Nephron (organoid): ENCODE measurements at regions not wholly inside any gene's neighbourhood (a gene's known extent, or its start where the extent isn't known, plus 50 kb on each side); places are given as distances from the start of the nearest gene placed in this dataset.
A peak's percentile ranks its signal among the peaks of the same experiment; 100 is the strongest.

Experiments used
- H3K27ac Mint-ChIP-seq, 3 experiments: 2 replicates each; pipeline ENCODE4 v1.8.0; 2020; ENCODE audit warnings: mixed read lengths in 3 of 3, mild to moderate bottlenecking in 2 of 3, moderate library complexity in 1 of 3
- H3K27me3 Mint-ChIP-seq: 2 replicates; pipeline ENCODE4 v1.8.0; 2021; ENCODE audit warnings: low read depth, mild to moderate bottlenecking, moderate library complexity, mixed read lengths
- H3K36me3 Mint-ChIP-seq: 2 replicates; pipeline ENCODE4 v1.8.0; 2020; ENCODE audit warnings: low read depth, mixed read lengths
- H3K4me1 Mint-ChIP-seq: 2 replicates; pipeline ENCODE4 v1.8.0; 2020; ENCODE audit warnings: mixed read lengths
- H3K4me3 Mint-ChIP-seq, 3 experiments: 2 replicates each; pipeline ENCODE4 v1.8.0; 2020; ENCODE audit warnings: mild to moderate bottlenecking in 3 of 3, mixed read lengths in 3 of 3, moderate library complexity in 2 of 3
- H3K9me3 Mint-ChIP-seq: 2 replicates; pipeline ENCODE4 v1.8.0; 2020; ENCODE audit warnings: mixed read lengths
- TF ChIP-seq, protein P1 (sequence below), 3 experiments: fragments of 200-600 bp; sonication (generic); IDR thresholded peaks; one replicate each; pipeline ENCODE4 v1.5.0; 2021; ENCODE audit warnings: antibody characterized with exemption in 3 of 3; ENCODE audit not compliant: unreplicated experiment in 3 of 3

DNA sequence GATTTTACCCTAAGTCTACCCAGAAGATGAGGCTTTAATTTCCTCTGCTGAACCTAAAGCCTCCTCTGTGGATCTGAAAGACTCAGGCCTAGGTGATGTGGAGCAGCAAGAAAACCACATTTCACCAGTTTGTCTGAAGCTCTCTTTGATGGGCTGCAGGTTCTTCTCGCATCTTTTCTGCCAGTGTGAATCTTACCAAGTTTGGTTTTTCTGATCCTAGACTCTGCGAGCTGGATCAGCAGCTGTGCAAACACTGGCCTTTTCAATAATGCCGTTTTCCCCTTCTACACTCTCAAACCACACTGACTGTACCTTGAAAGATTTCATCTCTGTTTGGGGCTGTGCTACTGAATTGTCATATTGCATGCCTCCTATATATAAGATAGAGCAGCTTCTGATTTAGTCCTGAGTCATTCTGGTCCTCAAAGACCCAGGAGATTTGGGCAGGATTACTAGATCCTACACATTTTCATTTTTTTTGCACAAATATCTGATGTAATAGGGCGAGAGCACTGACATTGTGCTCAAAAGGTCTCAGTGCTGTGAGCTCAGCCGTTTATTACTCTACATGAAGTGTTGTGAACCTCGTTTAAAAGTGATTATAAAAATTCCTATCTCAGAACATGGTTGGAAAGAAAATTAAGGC is 133.6 kb upstream of the FAM9C start:
- no peak overlapping the region for H3K27ac Mint-ChIP-seq
- no peaks in the 10 kb centered on the region for H3K27me3 Mint-ChIP-seq
- no peaks in the 10 kb centered on the region for H3K36me3 Mint-ChIP-seq
- H3K4me3 Mint-ChIP-seq = no peak overlapping the region
- no peaks in the 10 kb centered on the region for H3K4me1 Mint-ChIP-seq
- peaks cover 23% of the 10 kb centered on the region for H3K9me3 Mint-ChIP-seq
- TF ChIP-seq, protein P1, sequence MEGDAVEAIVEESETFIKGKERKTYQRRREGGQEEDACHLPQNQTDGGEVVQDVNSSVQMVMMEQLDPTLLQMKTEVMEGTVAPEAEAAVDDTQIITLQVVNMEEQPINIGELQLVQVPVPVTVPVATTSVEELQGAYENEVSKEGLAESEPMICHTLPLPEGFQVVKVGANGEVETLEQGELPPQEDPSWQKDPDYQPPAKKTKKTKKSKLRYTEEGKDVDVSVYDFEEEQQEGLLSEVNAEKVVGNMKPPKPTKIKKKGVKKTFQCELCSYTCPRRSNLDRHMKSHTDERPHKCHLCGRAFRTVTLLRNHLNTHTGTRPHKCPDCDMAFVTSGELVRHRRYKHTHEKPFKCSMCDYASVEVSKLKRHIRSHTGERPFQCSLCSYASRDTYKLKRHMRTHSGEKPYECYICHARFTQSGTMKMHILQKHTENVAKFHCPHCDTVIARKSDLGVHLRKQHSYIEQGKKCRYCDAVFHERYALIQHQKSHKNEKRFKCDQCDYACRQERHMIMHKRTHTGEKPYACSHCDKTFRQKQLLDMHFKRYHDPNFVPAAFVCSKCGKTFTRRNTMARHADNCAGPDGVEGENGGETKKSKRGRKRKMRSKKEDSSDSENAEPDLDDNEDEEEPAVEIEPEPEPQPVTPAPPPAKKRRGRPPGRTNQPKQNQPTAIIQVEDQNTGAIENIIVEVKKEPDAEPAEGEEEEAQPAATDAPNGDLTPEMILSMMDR (IDR thresholded peaks at IDR 0.05; ENCODE audit: unreplicated experiment in 3 of 3) = no peak

DNA sequence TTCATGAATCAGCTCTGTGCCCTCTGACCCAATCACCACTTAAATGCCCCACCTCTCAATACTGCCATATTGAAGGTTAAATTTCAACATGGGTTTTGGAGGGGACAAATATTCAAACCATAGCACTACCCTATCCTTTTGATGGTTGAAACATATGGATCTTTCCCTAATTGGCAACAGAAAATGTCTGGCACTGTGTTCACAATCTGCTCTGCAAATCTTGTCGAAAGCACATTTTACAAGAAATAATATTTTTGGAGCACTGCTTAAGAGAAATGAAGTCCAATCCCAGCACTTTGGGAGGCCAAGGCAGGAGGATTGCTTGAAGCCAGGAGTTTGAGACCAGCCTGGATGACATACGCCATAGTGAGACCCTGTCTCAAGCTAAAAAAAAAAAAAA is 130.6 kb upstream of the FAM9C start:
- TF ChIP-seq, protein P1 (IDR thresholded peaks at IDR 0.05; ENCODE audit: unreplicated experiment in 3 of 3) = no peak
- Mint-ChIP-seq H3K27ac (no peak overlapping the region), H3K9me3 (peaks cover 17% of the 10 kb centered on the region), H3K36me3 (peaks cover 6% of the 10 kb centered on the region), H3K4me3 (no peak overlapping the region), H3K4me1 (peaks cover 16% of the 10 kb centered on the region), H3K27me3 (no peaks in the 10 kb centered on the region)

GRCh38 chrX:13170966-13171558 is 126.6 kb upstream of the FAM9C start:
- peaks cover 22% of the 10 kb centered on the region for H3K9me3 Mint-ChIP-seq
- peaks cover 10% of the 10 kb centered on the region for H3K36me3 Mint-ChIP-seq
- peaks cover 34% of the 10 kb centered on the region for H3K4me1 Mint-ChIP-seq
- peak overlapping the region; percentile 34 to 63 (median 59) for H3K27ac Mint-ChIP-seq
- TF ChIP-seq, protein P1 (IDR thresholded peaks at IDR 0.05; ENCODE audit: unreplicated experiment in 3 of 3) = no peak
- H3K4me3 Mint-ChIP-seq = no peak overlapping the region
- no peaks in the 10 kb centered on the region for H3K27me3 Mint-ChIP-seq

- peaks cover 10% of the 10 kb centered on the region for H3K36me3 Mint-ChIP-seq
- peaks cover 45% of the 10 kb centered on the region for H3K4me1 Mint-ChIP-seq
- H3K9me3 Mint-ChIP-seq = peaks cover 20% of the 10 kb centered on the region
- no peaks in the 10 kb centered on the region for H3K27me3 Mint-ChIP-seq
- no peak overlapping the region for H3K27ac Mint-ChIP-seq
- H3K4me3 Mint-ChIP-seq = no peak overlapping the region
- TF ChIP-seq, protein P1 (IDR thresholded peaks at IDR 0.05; ENCODE audit: unreplicated experiment in 3 of 3) = no peak
Measured at GRCh38 chrX:13169684-13170083, 125.3 kb upstream of the FAM9C start.

DNA sequence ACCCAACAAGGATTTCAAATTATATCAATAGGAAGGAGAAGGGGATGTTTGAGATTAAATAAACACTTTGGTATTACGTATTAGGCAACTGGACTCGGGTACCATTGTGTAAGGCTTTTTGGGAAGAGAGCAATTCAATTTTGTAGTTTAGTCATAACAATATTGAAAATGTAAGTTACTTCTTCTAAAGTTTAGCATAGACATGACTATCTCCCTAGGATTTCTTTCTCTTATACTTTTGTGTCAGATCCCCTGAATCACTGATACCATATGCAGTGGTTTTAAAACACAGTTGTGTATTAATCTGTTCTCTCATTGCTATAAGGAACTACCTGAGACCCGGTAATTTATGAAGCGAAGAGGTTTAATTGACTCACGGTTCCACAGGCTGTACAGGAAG is 123.8 kb upstream of the FAM9C start:
- peak overlapping the region; percentile 93 to 94 (median 94) for H3K27ac Mint-ChIP-seq
- TF ChIP-seq, protein P1 (IDR thresholded peaks at IDR 0.05; ENCODE audit: unreplicated experiment in 3 of 3) = no peak
- H3K9me3 Mint-ChIP-seq = peaks cover 17% of the 10 kb centered on the region
- peaks cover 10% of the 10 kb centered on the region for H3K36me3 Mint-ChIP-seq
- H3K4me1 Mint-ChIP-seq = peaks cover 51% of the 10 kb centered on the region
- no peaks in the 10 kb centered on the region for H3K27me3 Mint-ChIP-seq
- H3K4me3 Mint-ChIP-seq = no peak overlapping the region
